Sigmoid colon (tissue), 3 donors: ENCODE measurements at regions not wholly inside any gene's neighbourhood (a gene's known extent, or its start where the extent isn't known, plus 50 kb on each side); places are given as distances from the start of the nearest gene placed in this dataset.

Experiments used
- CTCF ChIP-seq, 4 experiments: fragments of 450-650 bp in 3 of 4; fragments of 200-600 bp in 1 of 4; IDR thresholded peaks; one replicate each; pipeline ENCODE4 v1.5.1; 2016 to 2019; ENCODE audit warnings: antibody characterized with exemption in 4 of 4, mild to moderate bottlenecking in 3 of 4, moderate library complexity in 2 of 4
- POLR2A ChIP-seq, 2 donors: fragments of 450-650 bp; IDR thresholded peaks; one replicate each; pipeline ENCODE4 v1.6.1; 2016; ENCODE audit warnings: antibody characterized with exemption in 2 of 2, mild to moderate bottlenecking in 2 of 2, moderate library complexity in 2 of 2

DNA sequence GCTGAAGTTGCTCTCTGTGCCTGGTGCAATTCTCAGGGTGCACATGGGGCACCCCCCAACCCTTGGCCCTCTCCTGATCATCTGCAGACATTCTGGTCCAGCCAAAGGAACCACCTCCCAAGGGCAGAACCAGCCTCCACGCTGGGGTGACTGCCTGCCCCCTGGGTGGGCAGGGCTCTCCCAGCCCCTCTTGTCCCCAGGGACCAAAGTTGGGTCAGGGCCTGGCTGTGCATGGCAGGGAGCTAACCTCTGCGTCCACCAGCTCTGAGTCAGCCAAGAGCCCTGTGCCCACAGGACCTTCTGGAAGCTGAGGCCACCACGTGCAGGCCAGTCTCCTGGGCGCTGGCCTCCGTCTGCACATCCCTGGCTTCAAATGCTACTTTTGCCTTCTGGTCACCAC is 101.9 kb downstream of the SIK1 start:
- TF ChIP-seq CTCF (IDR thresholded peaks at IDR 0.05) (no peak), POLR2A (IDR thresholded peaks at IDR 0.05) (no peak)
